Omental fat pad (tissue), 3 donors: ENCODE measurements at regions not wholly inside any gene's neighbourhood (a gene's known extent, or its start where the extent isn't known, plus 50 kb on each side); places are given as distances from the start of the nearest gene placed in this dataset.

ENCODE experiments used
- ATAC-seq: fragments of 150-250 bp; one replicate; pipeline ENCODE4 v1.9.1; 2016; ENCODE audit warnings: mild to moderate bottlenecking, moderate library complexity; ENCODE audit not compliant: low FRiP score
- DNase-seq: peaks from one replicate; pipeline ENCODE4 v3.0.0-alpha.2; 2019; ENCODE audit warnings: low spot score
- TF ChIP-seq, protein P1 (sequence below), 3 donors: fragments of 450-650 bp; IDR thresholded peaks; one replicate each; pipeline ENCODE4 v1.5.1; 2016 to 2017; ENCODE audit warnings: antibody characterized with exemption in 3 of 3, mild to moderate bottlenecking in 3 of 3, moderate library complexity in 2 of 3

DNA sequence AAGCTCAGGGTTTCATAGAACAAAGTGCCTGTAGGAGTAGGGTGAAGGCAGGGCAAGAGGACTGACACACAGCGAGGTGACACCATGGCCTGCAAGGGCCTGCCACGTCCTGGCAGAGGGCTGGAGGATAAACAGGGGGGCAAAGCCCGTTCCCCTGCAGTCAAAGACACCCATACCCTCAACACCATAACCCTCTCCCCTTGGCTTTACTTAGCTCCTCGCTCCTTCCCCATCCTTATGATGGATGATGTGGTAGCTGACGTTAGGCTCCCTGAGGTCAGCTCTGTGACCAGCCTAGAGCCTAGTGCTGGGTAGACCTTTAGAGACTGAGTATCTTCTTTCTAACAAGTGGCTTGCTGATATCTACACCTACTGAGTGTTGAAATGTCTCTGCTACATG is 683.3 kb upstream of the HS6ST1 start:
- DNase-seq, result no peak
- no peak for ATAC-seq
- TF ChIP-seq, protein P1, sequence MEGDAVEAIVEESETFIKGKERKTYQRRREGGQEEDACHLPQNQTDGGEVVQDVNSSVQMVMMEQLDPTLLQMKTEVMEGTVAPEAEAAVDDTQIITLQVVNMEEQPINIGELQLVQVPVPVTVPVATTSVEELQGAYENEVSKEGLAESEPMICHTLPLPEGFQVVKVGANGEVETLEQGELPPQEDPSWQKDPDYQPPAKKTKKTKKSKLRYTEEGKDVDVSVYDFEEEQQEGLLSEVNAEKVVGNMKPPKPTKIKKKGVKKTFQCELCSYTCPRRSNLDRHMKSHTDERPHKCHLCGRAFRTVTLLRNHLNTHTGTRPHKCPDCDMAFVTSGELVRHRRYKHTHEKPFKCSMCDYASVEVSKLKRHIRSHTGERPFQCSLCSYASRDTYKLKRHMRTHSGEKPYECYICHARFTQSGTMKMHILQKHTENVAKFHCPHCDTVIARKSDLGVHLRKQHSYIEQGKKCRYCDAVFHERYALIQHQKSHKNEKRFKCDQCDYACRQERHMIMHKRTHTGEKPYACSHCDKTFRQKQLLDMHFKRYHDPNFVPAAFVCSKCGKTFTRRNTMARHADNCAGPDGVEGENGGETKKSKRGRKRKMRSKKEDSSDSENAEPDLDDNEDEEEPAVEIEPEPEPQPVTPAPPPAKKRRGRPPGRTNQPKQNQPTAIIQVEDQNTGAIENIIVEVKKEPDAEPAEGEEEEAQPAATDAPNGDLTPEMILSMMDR (IDR thresholded peaks at IDR 0.05), result no peak

DNA sequence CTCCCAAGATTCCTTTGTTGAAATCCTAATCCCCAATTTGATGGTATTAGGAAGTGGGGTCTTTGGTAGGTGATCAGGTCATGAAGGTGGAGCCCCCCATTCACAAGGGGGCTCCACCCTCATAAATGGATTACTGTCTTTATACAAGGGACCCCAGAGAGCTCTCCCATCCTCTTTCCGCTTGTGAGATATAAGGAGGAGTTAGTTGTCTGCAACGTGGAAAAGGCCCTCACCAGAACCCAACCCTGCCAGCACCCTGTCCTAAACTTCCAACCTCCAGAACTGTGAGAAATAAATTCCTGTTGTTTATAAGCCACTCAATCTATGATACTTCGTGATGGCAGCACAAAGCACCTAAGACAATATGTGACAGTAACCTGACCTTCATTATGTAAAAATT is 684.1 kb upstream of the HS6ST1 start:
- TF ChIP-seq, protein P1 (IDR thresholded peaks at IDR 0.05), result no peak
- ATAC-seq, result no peak
- no peak for DNase-seq

DNA sequence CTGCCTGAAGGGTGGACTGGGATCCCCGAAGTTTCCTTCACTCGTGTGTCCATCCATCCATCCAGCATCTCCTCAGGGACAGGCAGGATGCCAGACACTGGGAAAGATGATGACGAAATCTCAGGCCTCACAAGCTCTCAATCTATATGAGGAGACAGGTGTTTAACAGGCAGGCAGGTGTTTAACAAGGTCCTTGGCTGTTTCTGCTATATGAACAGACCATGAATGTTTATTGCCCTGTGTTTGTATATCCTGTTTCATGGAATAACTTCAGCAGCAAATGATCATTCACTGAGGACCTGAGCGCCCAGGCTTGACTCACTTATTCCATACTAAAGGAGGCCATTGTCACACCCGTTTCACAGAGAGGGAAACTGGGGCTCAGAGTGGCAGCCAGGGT is 685.8 kb upstream of the HS6ST1 start:
- TF ChIP-seq, protein P1 (IDR thresholded peaks at IDR 0.05), result no peak
- no peak for ATAC-seq
- no peak for DNase-seq

DNA sequence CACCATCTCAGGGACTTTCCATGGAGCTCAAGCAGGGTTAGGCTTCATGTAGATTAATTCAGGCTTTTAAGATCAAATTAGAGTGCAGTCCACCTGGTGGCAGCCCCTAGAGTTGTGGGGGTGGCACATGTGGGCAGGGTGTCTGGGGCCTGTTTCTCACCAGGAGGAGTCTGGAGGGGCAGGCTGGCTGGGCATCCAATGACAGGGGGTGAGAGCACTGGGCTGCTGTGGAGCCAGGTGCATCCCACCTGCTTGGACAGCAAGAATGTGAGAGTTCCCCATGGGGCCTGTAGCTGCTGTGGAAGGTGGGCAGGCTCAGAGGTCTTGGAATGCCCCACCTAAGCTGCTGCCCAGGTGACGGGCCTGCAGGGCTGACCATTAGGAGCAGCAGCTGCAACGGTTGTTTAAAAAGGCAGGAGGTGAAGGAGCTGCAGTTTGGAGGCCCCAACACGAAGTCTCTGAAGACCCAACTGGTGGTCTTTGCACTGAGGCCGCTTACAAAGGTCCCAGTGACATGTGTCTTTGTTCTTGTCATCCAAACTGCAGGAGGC is 686.3 kb upstream of the HS6ST1 start:
- DNase-seq (no peak), ATAC-seq (no peak)
- TF ChIP-seq, protein P1 (IDR thresholded peaks at IDR 0.05), result no peak

DNA sequence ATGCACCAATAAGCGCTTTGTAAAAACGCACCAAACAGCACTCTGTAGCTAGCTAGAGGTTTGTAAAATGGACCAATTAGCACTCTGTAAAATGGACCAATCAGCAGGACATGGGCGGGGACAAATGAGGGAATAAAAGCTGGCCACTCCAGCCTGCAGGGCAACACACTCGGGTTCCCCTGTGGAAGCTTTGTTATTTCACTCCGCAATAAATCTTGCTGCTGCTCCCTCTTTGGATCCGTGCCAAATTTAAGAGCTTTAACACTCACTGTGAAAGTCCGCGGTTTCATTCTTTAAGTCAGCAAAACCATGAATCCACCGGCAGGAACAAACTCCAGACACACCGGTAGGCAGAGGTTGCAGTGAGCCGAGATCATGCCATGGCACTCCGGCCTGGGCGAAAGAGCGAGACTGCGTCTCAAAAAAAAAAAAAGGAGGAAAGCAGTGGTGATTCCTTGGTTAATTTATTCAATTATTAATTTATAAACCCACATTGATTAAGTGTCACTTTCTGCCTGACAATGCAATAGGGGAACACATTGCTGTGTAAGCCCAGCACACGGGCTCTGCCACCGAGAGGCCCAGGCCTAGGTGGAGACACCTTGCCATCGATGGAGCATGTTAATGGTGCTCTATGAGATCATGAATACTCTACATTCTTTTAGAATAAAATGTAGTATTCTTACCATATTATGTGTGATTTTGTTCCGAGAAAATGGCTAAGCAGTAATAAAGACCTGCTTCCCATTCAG is 687.6 kb upstream of the HS6ST1 start:
- TF ChIP-seq, protein P1 (IDR thresholded peaks at IDR 0.05), result no peak
- DNase-seq (no peak), ATAC-seq (no peak)

DNA sequence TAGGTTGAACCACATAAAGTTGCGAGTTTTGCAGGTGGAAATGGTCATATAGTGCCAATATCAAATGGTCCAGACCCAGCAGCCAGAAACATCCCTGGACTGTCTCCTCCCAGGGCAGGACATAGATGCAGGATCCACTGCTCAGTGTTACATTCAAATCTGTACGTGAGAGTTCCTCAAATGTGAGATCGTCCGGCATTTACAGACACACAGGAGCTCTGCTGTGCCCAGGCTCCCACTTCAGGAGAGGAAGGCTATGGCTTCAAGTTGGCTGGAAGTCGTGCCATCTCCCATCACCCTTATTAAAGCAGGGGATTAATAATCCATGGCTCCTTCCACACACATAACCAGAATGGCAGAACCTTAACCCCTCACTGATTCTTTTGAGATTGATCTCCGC is 688.2 kb upstream of the HS6ST1 start:
- TF ChIP-seq, protein P1 (IDR thresholded peaks at IDR 0.05), result no peak
- DNase-seq, result no peak
- ATAC-seq, result no peak
